Smooth muscle cell (in vitro differentiated cells): ENCODE measurements at regions not wholly inside any gene's neighbourhood (a gene's known extent, or its start where the extent isn't known, plus 50 kb on each side); places are given as distances from the start of the nearest gene placed in this dataset.
"Not testable (repeated sequence)": the region's sequence is repeated elsewhere in the genome, so short reads cannot be mapped to it uniquely, and the experiment has no call there.

Source experiments
- DNase-seq: peaks from one replicate; lab custom pipeline; 2025; ENCODE audit not compliant: unreplicated experiment; lab: John Stamatoyannopoulos, UW
- H2AFZ ChIP-seq: fragments of 200-600 bp; sonication (generic); 2 replicates; pipeline ENCODE4 v1.6.0; 2016; ENCODE audit warnings: antibody characterized with exemption, low read depth, mild to moderate bottlenecking
- H3F3A ChIP-seq: fragments of 200-600 bp; sonication (generic); 2 replicates; pipeline ENCODE4 v1.6.0; 2017; ENCODE audit warnings: antibody characterized with exemption, low read depth
- H3K27ac ChIP-seq: fragments of 200-600 bp; sonication (generic); 2 replicates; pipeline ENCODE4 v1.5.1; 2016; ENCODE audit warnings: low read depth, mild to moderate bottlenecking
- H3K27me3 ChIP-seq: fragments of 200-600 bp; sonication (generic); 2 replicates; pipeline ENCODE4 v1.6.1; 2016; ENCODE audit warnings: low read depth, mild to moderate bottlenecking
- H3K36me3 ChIP-seq: fragments of 200-600 bp; sonication (generic); 2 replicates; pipeline ENCODE4 v1.5.1; 2016; ENCODE audit warnings: low read depth
- H3K4me1 ChIP-seq: fragments of 200-600 bp; sonication (generic); 2 replicates; pipeline ENCODE4 v1.5.1; 2016; ENCODE audit warnings: low read depth
- H3K4me2 ChIP-seq: fragments of 200-600 bp; sonication (generic); 2 replicates; pipeline ENCODE4 v1.6.0; 2016; ENCODE audit warnings: mild to moderate bottlenecking
- H3K4me3 ChIP-seq: fragments of 200-600 bp; sonication (generic); 2 replicates; pipeline ENCODE4 v1.5.1; 2016; ENCODE audit warnings: mild to moderate bottlenecking
- H3K79me2 ChIP-seq: fragments of 200-600 bp; sonication (generic); 2 replicates; pipeline ENCODE4 v1.6.0; 2016; ENCODE audit warnings: low read depth, mild to moderate bottlenecking
- H3K9ac ChIP-seq: fragments of 200-600 bp; sonication (generic); 2 replicates; pipeline ENCODE4 v1.6.0; 2016; ENCODE audit warnings: low read depth
- H3K9me3 ChIP-seq: fragments of 200-600 bp; sonication (generic); replicated peaks from 2 replicates; pipeline ENCODE4 v1.5.1; 2016; ENCODE audit warnings: low read depth
- H4K20me1 ChIP-seq: fragments of 200-600 bp; sonication (generic); 2 replicates; pipeline ENCODE4 v1.6.0; 2016; ENCODE audit warnings: low read depth
- WGBS: methylation state at CpG from one replicate; pipeline ENCODE4 v1.1.7; 2016; ENCODE audit warnings: low lambda C conversion rate; 5-methylcytosine and 5-hydroxymethylcytosine counted together
- TF ChIP-seq, protein P1 (sequence below): fragments of 200-600 bp; sonication (generic); IDR thresholded peaks from 2 replicates; pipeline ENCODE4 v1.5.1; 2017; ENCODE audit warnings: borderline replicate concordance, mild to moderate bottlenecking, antibody characterized with exemption; ENCODE audit not compliant: insufficient read depth, poor library complexity, severe bottlenecking

DNA sequence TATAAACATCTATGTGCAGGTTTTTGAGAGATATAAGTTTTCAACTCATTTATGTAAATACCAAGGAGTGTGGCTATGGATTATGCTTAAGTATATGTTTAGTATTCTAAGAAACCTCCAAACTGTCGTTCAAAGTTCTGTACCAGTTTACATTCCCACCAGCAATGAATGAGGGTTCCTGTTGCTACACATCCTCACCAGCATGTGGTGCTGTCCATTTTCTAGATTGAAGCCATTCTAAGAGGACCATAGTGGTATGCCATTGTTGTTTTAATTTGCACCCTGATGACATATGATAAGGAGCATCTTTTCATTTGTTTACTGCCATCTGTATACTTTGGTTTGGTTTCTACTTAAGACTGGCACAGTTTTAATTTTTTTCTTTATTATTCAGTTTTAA lies 2097.9 kb downstream of the LRRC4C start:
- no peaks in the 10 kb centered on the region for H4K20me1 ChIP-seq
- H3K9ac ChIP-seq, result no peak overlapping the region
- 83% methylated on average over 1 of the region's 1 CpG for WGBS
- H3K4me1 ChIP-seq, result no peaks in the 10 kb centered on the region
- TF ChIP-seq, protein P1, sequence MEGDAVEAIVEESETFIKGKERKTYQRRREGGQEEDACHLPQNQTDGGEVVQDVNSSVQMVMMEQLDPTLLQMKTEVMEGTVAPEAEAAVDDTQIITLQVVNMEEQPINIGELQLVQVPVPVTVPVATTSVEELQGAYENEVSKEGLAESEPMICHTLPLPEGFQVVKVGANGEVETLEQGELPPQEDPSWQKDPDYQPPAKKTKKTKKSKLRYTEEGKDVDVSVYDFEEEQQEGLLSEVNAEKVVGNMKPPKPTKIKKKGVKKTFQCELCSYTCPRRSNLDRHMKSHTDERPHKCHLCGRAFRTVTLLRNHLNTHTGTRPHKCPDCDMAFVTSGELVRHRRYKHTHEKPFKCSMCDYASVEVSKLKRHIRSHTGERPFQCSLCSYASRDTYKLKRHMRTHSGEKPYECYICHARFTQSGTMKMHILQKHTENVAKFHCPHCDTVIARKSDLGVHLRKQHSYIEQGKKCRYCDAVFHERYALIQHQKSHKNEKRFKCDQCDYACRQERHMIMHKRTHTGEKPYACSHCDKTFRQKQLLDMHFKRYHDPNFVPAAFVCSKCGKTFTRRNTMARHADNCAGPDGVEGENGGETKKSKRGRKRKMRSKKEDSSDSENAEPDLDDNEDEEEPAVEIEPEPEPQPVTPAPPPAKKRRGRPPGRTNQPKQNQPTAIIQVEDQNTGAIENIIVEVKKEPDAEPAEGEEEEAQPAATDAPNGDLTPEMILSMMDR, result no peak
- no peaks in the 10 kb centered on the region for H3K9me3 ChIP-seq
- no peaks in the 10 kb centered on the region for H3K27me3 ChIP-seq
- no peak overlapping the region for H2AFZ ChIP-seq
- H3K79me2 ChIP-seq, result no peaks in the 10 kb centered on the region
- H3K27ac ChIP-seq, result no peak overlapping the region
- no peak for DNase-seq
- H3K4me2 ChIP-seq, result no peak overlapping the region
- H3K36me3 ChIP-seq, result no peaks in the 10 kb centered on the region
- H3K4me3 ChIP-seq, result no peak overlapping the region
- peaks cover 2% of the 10 kb centered on the region for H3F3A ChIP-seq

GRCh38 chr11:39345834-39346442 lies 2113.5 kb downstream of the LRRC4C start:
- H3K79me2 ChIP-seq, result no peaks in the 10 kb centered on the region
- H3K4me1 ChIP-seq, result no peaks in the 10 kb centered on the region
- H3F3A ChIP-seq, result no peaks in the 10 kb centered on the region
- H4K20me1 ChIP-seq, result no peaks in the 10 kb centered on the region
- H3K9me3 ChIP-seq, result no peaks in the 10 kb centered on the region
- 74% methylated on average over 5 of the region's 5 CpGs for WGBS
- DNase-seq, result no peak
- H3K27me3 ChIP-seq, result no peaks in the 10 kb centered on the region
- H3K36me3 ChIP-seq, result no peaks in the 10 kb centered on the region
- TF ChIP-seq, protein P1, result no peak
- no peak overlapping the region for H3K4me3 ChIP-seq
- H3K9ac ChIP-seq, result no peak overlapping the region
- no peak overlapping the region for H3K27ac ChIP-seq
- no peak overlapping the region for H3K4me2 ChIP-seq
- no peak overlapping the region for H2AFZ ChIP-seq

- no peak overlapping the region for H3K4me3 ChIP-seq
- no peak for DNase-seq
Observed at GRCh38 chr11:39341461-39341860, 2118.0 kb downstream of the LRRC4C start.

GRCh38 chr11:39333006-39333405 lies 2126.4 kb downstream of the LRRC4C start:
- H3K9me3 ChIP-seq, H3K9ac ChIP-seq, H4K20me1 ChIP-seq, H3K4me2 ChIP-seq, H3K27ac ChIP-seq, H3K79me2 ChIP-seq, H3K36me3 ChIP-seq, H3F3A ChIP-seq, DNase-seq, H3K27me3 ChIP-seq, H2AFZ ChIP-seq, H3K4me3 ChIP-seq, H3K4me1 ChIP-seq: not testable (repeated sequence)
- WGBS, result 79% methylated on average over 20 of the region's 21 CpGs

More at GRCh38 chr11:39341461-39341860, 2118.0 kb downstream of the LRRC4C start:
- Histone ChIP-seq H4K20me1 (no peaks in the 10 kb centered on the region), H3K27ac (no peak overlapping the region), H3K36me3 (no peaks in the 10 kb centered on the region), H3K27me3 (no peaks in the 10 kb centered on the region), H3K4me2 (no peak overlapping the region), H3K4me1 (no peaks in the 10 kb centered on the region), H3K9ac (no peak overlapping the region), H3K9me3 (no peaks in the 10 kb centered on the region), H2AFZ (no peak overlapping the region), H3F3A (no peaks in the 10 kb centered on the region), H3K79me2 (no peaks in the 10 kb centered on the region)
- TF ChIP-seq, protein P1, result no peak
- 97% methylated on average over 4 of the region's 4 CpGs for WGBS
